A673 (cell line): ENCODE measurements at regions not wholly inside any gene's neighbourhood (a gene's known extent, or its start where the extent isn't known, plus 50 kb on each side); places are given as distances from the start of the nearest gene placed in this dataset.

ENCODE experiments used
- EZH2 ChIP-seq: fragments of 200-600 bp; sonication (generic); IDR thresholded peaks from 2 replicates; pipeline ENCODE4 v1.6.1; 2017; ENCODE audit warnings: borderline replicate concordance, low read depth, mild to moderate bottlenecking, mixed read lengths, antibody characterized with exemption, low read length; ENCODE audit not compliant: poor library complexity, severe bottlenecking
- TF ChIP-seq, protein P1 (sequence below): fragments of 300-800, 200-600 bp; sonication (generic); conservative IDR thresholded peaks from 2 replicates; pipeline ENCODE4 v1.5.1; 2017; ENCODE audit warnings: low read depth, mild to moderate bottlenecking, antibody characterized with exemption, low read length, moderate library complexity, mixed read lengths

DNA sequence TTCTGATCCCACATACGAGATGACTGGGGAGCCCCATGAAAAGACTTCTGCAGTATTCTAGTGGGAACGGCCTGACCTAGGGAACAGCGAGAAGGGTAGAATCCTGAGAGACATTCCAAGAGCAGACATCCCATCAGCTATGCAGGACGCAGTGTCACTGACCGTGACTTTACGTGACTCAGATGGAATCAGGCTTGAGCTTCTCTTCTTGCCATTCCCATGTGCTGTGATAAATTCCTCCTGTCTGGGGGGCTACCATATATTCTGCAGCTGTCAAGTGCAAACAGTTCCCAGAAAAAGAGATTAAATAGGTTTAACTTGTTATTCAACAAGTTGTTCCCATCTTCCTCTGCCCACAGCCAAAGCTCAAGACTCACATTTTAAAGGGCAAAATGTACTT, 73.1 kb upstream of the PDE1C start:
- TF ChIP-seq, protein P1, sequence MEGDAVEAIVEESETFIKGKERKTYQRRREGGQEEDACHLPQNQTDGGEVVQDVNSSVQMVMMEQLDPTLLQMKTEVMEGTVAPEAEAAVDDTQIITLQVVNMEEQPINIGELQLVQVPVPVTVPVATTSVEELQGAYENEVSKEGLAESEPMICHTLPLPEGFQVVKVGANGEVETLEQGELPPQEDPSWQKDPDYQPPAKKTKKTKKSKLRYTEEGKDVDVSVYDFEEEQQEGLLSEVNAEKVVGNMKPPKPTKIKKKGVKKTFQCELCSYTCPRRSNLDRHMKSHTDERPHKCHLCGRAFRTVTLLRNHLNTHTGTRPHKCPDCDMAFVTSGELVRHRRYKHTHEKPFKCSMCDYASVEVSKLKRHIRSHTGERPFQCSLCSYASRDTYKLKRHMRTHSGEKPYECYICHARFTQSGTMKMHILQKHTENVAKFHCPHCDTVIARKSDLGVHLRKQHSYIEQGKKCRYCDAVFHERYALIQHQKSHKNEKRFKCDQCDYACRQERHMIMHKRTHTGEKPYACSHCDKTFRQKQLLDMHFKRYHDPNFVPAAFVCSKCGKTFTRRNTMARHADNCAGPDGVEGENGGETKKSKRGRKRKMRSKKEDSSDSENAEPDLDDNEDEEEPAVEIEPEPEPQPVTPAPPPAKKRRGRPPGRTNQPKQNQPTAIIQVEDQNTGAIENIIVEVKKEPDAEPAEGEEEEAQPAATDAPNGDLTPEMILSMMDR, result no peak
- no peak for TF ChIP-seq EZH2
